GM23338 (cell line): ENCODE measurements at regions not wholly inside any gene's neighbourhood (a gene's known extent, or its start where the extent isn't known, plus 50 kb on each side); places are given as distances from the start of the nearest gene placed in this dataset.
"Not testable (repeated sequence)": the region's sequence is repeated elsewhere in the genome, so short reads cannot be mapped to it uniquely, and the experiment has no call there.

Experiments used
- ATAC-seq: fragments of 200-7000 bp; cut with Tn5 transposase; 3 replicates; pipeline ENCODE4 v1.9.1; 2020
- DNase-seq: peaks from one replicate; pipeline ENCODE4 v3.0.0-alpha.2; 2015; ENCODE audit warnings: low spot score
- H2AFZ ChIP-seq: fragments of 200-600 bp; sonication (generic); 2 replicates; pipeline ENCODE4 v1.8.0; 2016; ENCODE audit warnings: antibody characterized with exemption, mild to moderate bottlenecking, moderate library complexity
- H3F3A ChIP-seq: fragments of 200-600 bp; sonication (generic); replicated peaks from 2 replicates; pipeline ENCODE4 v1.8.0; 2017; ENCODE audit warnings: antibody characterized with exemption, mixed run types, low read depth
- H3K27ac ChIP-seq: fragments of 200-600 bp; sonication (generic); 2 replicates; pipeline ENCODE4 v1.6.1; 2016; ENCODE audit warnings: low read depth
- H3K27me3 ChIP-seq: fragments of 200-600 bp; sonication (generic); 2 replicates; pipeline ENCODE4 v1.8.0; 2016; ENCODE audit warnings: mild to moderate bottlenecking, mixed run types, moderate library complexity; ENCODE audit not compliant: insufficient read depth
- H3K36me3 ChIP-seq: fragments of 200-600 bp; sonication (generic); 2 replicates; pipeline ENCODE4 v1.8.0; 2016; ENCODE audit warnings: mild to moderate bottlenecking; ENCODE audit not compliant: insufficient read depth
- H3K4me1 ChIP-seq: fragments of 200-600 bp; sonication (generic); 2 replicates; pipeline ENCODE4 v1.8.0; 2016; ENCODE audit warnings: mild to moderate bottlenecking, moderate library complexity; ENCODE audit not compliant: insufficient read depth
- H3K4me2 ChIP-seq: fragments of 200-600 bp; sonication (generic); 2 replicates; pipeline ENCODE4 v1.7.1; 2017; ENCODE audit warnings: mixed run types
- H3K4me3 ChIP-seq: fragments of 200-600 bp; sonication (generic); 2 replicates; pipeline ENCODE4 v1.6.1; 2016; ENCODE audit warnings: mixed run types
- H3K79me2 ChIP-seq: fragments of 200-600 bp; sonication (generic); replicated peaks from 2 replicates; pipeline ENCODE4 v1.8.0; 2017; ENCODE audit warnings: mild to moderate bottlenecking; ENCODE audit not compliant: insufficient read depth
- H3K9me2 ChIP-seq: fragments of 200-600 bp; sonication (generic); 2 replicates; pipeline ENCODE4 v1.8.0; 2017; ENCODE audit not compliant: insufficient read depth
- H4K20me1 ChIP-seq: fragments of 200-600 bp; sonication (generic); replicated peaks from 2 replicates; pipeline ENCODE4 v1.8.0; 2017; ENCODE audit warnings: mild to moderate bottlenecking; ENCODE audit not compliant: insufficient read depth
- H3K27ac Mint-ChIP-seq: 2 replicates; pipeline ENCODE4 v1.8.0; 2020; ENCODE audit warnings: inconsistent platforms, mild to moderate bottlenecking, moderate library complexity, mixed read lengths
- H3K27me3 Mint-ChIP-seq: 3 replicates; pipeline ENCODE4 v1.8.0; 2022; ENCODE audit warnings: low read depth, mild to moderate bottlenecking, moderate library complexity, mixed read lengths, inconsistent platforms; ENCODE audit not compliant: insufficient read depth, poor library complexity
- H3K36me3 Mint-ChIP-seq: 3 replicates; pipeline ENCODE4 v1.8.0; 2021; ENCODE audit warnings: low read depth, mild to moderate bottlenecking, inconsistent platforms, moderate library complexity, mixed read lengths
- H3K4me1 Mint-ChIP-seq: 3 replicates; pipeline ENCODE4 v1.8.0; 2020; ENCODE audit warnings: mild to moderate bottlenecking, inconsistent platforms, mixed read lengths
- H3K4me3 Mint-ChIP-seq: 3 replicates; pipeline ENCODE4 v1.8.0; 2021; ENCODE audit warnings: moderate library complexity, mild to moderate bottlenecking, inconsistent platforms, mixed read lengths
- H3K9me3 Mint-ChIP-seq: 3 replicates; pipeline ENCODE4 v1.8.0; 2020; ENCODE audit warnings: moderate library complexity, mild to moderate bottlenecking, inconsistent platforms, mixed read lengths
- CREB1 ChIP-seq: fragments of 250-450 bp; sonication (Bioruptor Pico); IDR thresholded peaks from 2 replicates; pipeline ENCODE4 v1.5.0; 2020; ENCODE audit warnings: low read depth, mild to moderate bottlenecking, moderate library complexity
- EZH2 ChIP-seq: fragments of 200-600 bp; sonication (generic); IDR thresholded peaks from one replicate; pipeline ENCODE4 v1.8.0; 2017; ENCODE audit warnings: antibody characterized with exemption, mild to moderate bottlenecking, low read depth; ENCODE audit not compliant: unreplicated experiment
- EZH2phosphoT487 ChIP-seq: fragments of 200-600 bp; sonication (generic); IDR thresholded peaks from one replicate; pipeline ENCODE4 v1.8.1; 2018; ENCODE audit warnings: antibody characterized with exemption; ENCODE audit not compliant: unreplicated experiment
- JUNB ChIP-seq: IDR thresholded peaks from one replicate; pipeline ENCODE4 v1.6.1; 2016; ENCODE audit warnings: antibody characterized with exemption; ENCODE audit not compliant: unreplicated experiment
- NANOG ChIP-seq: IDR thresholded peaks from 2 replicates; pipeline ENCODE4 v1.6.1; 2016; ENCODE audit warnings: antibody characterized with exemption, borderline replicate concordance
- POLR2AphosphoS5 ChIP-seq: IDR thresholded peaks from 2 replicates; pipeline ENCODE4 v1.6.1; 2016; ENCODE audit warnings: antibody characterized with exemption, low read depth
- STAT1 ChIP-seq: IDR thresholded peaks from one replicate; pipeline ENCODE4 v1.6.1; 2016; ENCODE audit warnings: antibody characterized with exemption; ENCODE audit not compliant: unreplicated experiment
- ZNF114 ChIP-seq: fragments of 250-450 bp; sonication (Bioruptor Pico); IDR thresholded peaks from 2 replicates; pipeline ENCODE4 v1.5.0; 2020; ENCODE audit warnings: mild to moderate bottlenecking, moderate library complexity
- ZNF331 ChIP-seq: fragments of 250-450 bp; sonication (Bioruptor Pico); IDR thresholded peaks from 2 replicates; pipeline ENCODE4 v1.5.0; 2020; ENCODE audit warnings: low read depth, mild to moderate bottlenecking, moderate library complexity
- TF ChIP-seq, protein P1 (sequence below), 2 experiments: fragments of 200-600 bp in 1 of 2; sonication (generic) in 1 of 2; conservative IDR thresholded peaks; 2 replicates each; pipeline versions ENCODE4 v1.5.1 to v1.6.1; 2016 to 2017; ENCODE audit warnings: antibody characterized with exemption in 2 of 2, low read depth in 2 of 2, mild to moderate bottlenecking in 2 of 2, moderate library complexity in 1 of 2
- TF ChIP-seq, protein P2 (sequence below): IDR thresholded peaks from 2 replicates; pipeline ENCODE4 v1.6.1; 2016; ENCODE audit warnings: antibody characterized with exemption
- TF ChIP-seq, protein P3 (sequence below): IDR thresholded peaks from one replicate; pipeline ENCODE4 v1.6.1; 2018; ENCODE audit warnings: antibody characterized with exemption; ENCODE audit not compliant: unreplicated experiment
- TF ChIP-seq, protein P4 (sequence below): fragments of 250-450 bp; sonication (Bioruptor Pico); IDR thresholded peaks from 2 replicates; pipeline ENCODE4 v1.5.0; 2020; ENCODE audit warnings: mild to moderate bottlenecking, moderate library complexity

DNA sequence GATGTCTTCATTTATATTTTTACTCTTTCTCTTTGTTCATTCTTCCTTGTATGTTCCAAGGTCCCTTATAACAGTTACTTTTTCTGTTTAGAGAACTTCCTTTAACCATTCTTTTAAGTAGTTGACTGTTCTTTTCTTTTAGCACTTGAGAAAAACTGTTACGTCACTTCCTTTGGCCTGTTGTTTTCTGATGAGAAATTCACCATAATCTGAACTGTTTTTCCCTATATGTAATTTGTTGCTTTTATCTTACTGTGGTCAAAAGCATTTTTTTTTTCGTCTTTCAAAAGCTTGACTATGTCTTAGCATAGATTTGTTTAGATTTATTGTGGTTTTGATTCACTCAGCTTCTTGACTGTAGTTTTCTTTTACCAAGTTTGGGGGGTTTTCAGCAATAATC lies 1660.3 kb upstream of the PCDH10 start:
- Histone ChIP-seq H3F3A (no peaks in the 10 kb centered on the region), H3K27ac (no peak overlapping the region), H3K4me2 (no peak overlapping the region), H4K20me1 (no peaks in the 10 kb centered on the region), H3K4me3 (no peak overlapping the region), H3K9me2 (no peaks in the 10 kb centered on the region), H3K4me1 (no peaks in the 10 kb centered on the region), H3K36me3 (no peaks in the 10 kb centered on the region), H3K79me2 (no peaks in the 10 kb centered on the region), H2AFZ (no peak overlapping the region), H3K27me3 (no peaks in the 10 kb centered on the region)
- H3K27me3 Mint-ChIP-seq = peaks cover 1% of the 10 kb centered on the region
- DNase-seq (no peak), ATAC-seq (no peak)
- no peaks in the 10 kb centered on the region for H3K4me1 Mint-ChIP-seq
- TF ChIP-seq POLR2AphosphoS5 = no peak
- TF ChIP-seq, protein P1, sequence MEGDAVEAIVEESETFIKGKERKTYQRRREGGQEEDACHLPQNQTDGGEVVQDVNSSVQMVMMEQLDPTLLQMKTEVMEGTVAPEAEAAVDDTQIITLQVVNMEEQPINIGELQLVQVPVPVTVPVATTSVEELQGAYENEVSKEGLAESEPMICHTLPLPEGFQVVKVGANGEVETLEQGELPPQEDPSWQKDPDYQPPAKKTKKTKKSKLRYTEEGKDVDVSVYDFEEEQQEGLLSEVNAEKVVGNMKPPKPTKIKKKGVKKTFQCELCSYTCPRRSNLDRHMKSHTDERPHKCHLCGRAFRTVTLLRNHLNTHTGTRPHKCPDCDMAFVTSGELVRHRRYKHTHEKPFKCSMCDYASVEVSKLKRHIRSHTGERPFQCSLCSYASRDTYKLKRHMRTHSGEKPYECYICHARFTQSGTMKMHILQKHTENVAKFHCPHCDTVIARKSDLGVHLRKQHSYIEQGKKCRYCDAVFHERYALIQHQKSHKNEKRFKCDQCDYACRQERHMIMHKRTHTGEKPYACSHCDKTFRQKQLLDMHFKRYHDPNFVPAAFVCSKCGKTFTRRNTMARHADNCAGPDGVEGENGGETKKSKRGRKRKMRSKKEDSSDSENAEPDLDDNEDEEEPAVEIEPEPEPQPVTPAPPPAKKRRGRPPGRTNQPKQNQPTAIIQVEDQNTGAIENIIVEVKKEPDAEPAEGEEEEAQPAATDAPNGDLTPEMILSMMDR (conservative IDR thresholded peaks at IDR 0.05; ENCODE audit: low read depth in 2 of 2) = no peak
- TF ChIP-seq, protein P2, sequence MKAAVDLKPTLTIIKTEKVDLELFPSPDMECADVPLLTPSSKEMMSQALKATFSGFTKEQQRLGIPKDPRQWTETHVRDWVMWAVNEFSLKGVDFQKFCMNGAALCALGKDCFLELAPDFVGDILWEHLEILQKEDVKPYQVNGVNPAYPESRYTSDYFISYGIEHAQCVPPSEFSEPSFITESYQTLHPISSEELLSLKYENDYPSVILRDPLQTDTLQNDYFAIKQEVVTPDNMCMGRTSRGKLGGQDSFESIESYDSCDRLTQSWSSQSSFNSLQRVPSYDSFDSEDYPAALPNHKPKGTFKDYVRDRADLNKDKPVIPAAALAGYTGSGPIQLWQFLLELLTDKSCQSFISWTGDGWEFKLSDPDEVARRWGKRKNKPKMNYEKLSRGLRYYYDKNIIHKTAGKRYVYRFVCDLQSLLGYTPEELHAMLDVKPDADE = no peak
- TF ChIP-seq ZNF331 = no peak
- no peak for TF ChIP-seq NANOG
- TF ChIP-seq, protein P3, sequence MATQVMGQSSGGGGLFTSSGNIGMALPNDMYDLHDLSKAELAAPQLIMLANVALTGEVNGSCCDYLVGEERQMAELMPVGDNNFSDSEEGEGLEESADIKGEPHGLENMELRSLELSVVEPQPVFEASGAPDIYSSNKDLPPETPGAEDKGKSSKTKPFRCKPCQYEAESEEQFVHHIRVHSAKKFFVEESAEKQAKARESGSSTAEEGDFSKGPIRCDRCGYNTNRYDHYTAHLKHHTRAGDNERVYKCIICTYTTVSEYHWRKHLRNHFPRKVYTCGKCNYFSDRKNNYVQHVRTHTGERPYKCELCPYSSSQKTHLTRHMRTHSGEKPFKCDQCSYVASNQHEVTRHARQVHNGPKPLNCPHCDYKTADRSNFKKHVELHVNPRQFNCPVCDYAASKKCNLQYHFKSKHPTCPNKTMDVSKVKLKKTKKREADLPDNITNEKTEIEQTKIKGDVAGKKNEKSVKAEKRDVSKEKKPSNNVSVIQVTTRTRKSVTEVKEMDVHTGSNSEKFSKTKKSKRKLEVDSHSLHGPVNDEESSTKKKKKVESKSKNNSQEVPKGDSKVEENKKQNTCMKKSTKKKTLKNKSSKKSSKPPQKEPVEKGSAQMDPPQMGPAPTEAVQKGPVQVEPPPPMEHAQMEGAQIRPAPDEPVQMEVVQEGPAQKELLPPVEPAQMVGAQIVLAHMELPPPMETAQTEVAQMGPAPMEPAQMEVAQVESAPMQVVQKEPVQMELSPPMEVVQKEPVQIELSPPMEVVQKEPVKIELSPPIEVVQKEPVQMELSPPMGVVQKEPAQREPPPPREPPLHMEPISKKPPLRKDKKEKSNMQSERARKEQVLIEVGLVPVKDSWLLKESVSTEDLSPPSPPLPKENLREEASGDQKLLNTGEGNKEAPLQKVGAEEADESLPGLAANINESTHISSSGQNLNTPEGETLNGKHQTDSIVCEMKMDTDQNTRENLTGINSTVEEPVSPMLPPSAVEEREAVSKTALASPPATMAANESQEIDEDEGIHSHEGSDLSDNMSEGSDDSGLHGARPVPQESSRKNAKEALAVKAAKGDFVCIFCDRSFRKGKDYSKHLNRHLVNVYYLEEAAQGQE = no peak
- no peak for TF ChIP-seq ZNF114
- no peak for TF ChIP-seq CREB1
- no peak for TF ChIP-seq JUNB
- TF ChIP-seq STAT1 = no peak
- TF ChIP-seq EZH2phosphoT487 = no peak
- no peak for TF ChIP-seq EZH2
- TF ChIP-seq, protein P4, sequence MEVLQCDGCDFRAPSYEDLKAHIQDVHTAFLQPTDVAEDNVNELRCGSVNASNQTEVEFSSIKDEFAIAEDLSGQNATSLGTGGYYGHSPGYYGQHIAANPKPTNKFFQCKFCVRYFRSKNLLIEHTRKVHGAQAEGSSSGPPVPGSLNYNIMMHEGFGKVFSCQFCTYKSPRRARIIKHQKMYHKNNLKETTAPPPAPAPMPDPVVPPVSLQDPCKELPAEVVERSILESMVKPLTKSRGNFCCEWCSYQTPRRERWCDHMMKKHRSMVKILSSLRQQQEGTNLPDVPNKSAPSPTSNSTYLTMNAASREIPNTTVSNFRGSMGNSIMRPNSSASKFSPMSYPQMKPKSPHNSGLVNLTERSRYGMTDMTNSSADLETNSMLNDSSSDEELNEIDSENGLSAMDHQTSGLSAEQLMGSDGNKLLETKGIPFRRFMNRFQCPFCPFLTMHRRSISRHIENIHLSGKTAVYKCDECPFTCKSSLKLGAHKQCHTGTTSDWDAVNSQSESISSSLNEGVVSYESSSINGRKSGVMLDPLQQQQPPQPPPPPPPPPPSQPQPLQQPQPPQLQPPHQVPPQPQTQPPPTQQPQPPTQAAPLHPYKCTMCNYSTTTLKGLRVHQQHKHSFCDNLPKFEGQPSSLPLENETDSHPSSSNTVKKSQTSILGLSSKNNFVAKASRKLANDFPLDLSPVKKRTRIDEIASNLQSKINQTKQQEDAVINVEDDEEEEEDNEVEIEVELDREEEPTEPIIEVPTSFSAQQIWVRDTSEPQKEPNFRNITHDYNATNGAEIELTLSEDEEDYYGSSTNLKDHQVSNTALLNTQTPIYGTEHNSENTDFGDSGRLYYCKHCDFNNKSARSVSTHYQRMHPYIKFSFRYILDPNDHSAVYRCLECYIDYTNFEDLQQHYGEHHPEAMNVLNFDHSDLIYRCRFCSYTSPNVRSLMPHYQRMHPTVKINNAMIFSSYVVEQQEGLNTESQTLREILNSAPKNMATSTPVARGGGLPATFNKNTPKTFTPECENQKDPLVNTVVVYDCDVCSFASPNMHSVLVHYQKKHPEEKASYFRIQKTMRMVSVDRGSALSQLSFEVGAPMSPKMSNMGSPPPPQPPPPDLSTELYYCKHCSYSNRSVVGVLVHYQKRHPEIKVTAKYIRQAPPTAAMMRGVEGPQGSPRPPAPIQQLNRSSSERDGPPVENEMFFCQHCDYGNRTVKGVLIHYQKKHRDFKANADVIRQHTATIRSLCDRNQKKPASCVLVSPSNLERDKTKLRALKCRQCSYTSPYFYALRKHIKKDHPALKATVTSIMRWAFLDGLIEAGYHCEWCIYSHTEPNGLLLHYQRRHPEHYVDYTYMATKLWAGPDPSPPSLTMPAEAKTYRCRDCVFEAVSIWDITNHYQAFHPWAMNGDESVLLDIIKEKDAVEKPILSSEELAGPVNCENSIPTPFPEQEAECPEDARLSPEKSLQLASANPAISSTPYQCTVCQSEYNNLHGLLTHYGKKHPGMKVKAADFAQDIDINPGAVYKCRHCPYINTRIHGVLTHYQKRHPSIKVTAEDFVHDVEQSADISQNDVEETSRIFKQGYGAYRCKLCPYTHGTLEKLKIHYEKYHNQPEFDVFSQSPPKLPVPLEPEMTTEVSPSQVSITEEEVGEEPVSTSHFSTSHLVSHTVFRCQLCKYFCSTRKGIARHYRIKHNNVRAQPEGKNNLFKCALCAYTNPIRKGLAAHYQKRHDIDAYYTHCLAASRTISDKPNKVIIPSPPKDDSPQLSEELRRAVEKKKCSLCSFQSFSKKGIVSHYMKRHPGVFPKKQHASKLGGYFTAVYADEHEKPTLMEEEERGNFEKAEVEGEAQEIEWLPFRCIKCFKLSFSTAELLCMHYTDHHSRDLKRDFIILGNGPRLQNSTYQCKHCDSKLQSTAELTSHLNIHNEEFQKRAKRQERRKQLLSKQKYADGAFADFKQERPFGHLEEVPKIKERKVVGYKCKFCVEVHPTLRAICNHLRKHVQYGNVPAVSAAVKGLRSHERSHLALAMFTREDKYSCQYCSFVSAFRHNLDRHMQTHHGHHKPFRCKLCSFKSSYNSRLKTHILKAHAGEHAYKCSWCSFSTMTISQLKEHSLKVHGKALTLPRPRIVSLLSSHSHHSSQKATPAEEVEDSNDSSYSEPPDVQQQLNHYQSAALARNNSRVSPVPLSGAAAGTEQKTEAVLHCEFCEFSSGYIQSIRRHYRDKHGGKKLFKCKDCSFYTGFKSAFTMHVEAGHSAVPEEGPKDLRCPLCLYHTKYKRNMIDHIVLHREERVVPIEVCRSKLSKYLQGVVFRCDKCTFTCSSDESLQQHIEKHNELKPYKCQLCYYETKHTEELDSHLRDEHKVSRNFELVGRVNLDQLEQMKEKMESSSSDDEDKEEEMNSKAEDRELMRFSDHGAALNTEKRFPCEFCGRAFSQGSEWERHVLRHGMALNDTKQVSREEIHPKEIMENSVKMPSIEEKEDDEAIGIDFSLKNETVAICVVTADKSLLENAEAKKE (CRISPR knock-in tag) = no peak
- H3K9me3 Mint-ChIP-seq = no peaks in the 10 kb centered on the region
- H3K27ac Mint-ChIP-seq = no peak overlapping the region
- H3K4me3 Mint-ChIP-seq = no peak overlapping the region
- H3K36me3 Mint-ChIP-seq = no peaks in the 10 kb centered on the region

DNA sequence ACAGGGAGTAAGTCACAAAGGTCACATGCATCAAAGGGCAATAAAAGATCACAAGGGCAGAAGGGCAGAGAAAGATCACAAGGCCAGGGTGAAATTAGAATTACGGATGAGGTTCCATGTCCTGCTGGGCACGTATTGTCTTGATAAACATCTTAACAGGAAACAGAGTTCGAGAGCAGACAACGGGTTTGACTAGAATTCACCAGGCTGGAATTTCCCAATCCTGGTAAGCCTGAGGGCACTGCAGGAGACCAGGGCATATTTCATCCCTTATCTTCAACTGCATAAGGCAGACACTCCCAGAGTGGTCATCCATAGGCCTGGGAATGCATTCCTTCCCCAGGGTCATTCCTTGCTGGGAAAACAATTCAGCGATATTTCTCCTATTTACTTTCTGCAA lies 1652.9 kb upstream of the PCDH10 start:
- Mint-ChIP-seq H3K36me3 (peaks cover 22% of the 10 kb centered on the region; the same call in 2 of the 3 replicates), H3K9me3 (peaks cover 37% of the 10 kb centered on the region)
- not testable (repeated sequence) for H3K27me3 ChIP-seq, H3K27me3 Mint-ChIP-seq, H3K4me3 Mint-ChIP-seq, H3K27ac Mint-ChIP-seq, H3K4me2 ChIP-seq, H2AFZ ChIP-seq, H3K4me3 ChIP-seq, H3K4me1 Mint-ChIP-seq, H3K79me2 ChIP-seq, H3K4me1 ChIP-seq, H3K36me3 ChIP-seq, ATAC-seq, H4K20me1 ChIP-seq, H3F3A ChIP-seq, H3K27ac ChIP-seq, H3K9me2 ChIP-seq
- DNase-seq = peak; percentile 41
